Colonic mucosa (tissue), 4 donors: ENCODE measurements at regions not wholly inside any gene's neighbourhood (a gene's known extent, or its start where the extent isn't known, plus 50 kb on each side); places are given as distances from the start of the nearest gene placed in this dataset.

ENCODE experiments used
- DNase-seq: peaks from one replicate; pipeline ENCODE4 v3.0.0-alpha.2; 2020
- H3K27ac ChIP-seq: fragments of 200-600 bp; one replicate; pipeline ENCODE4 v1.8.0; 2021
- H3K27me3 ChIP-seq: fragments of 200-600 bp; one replicate; pipeline ENCODE4 v1.8.0; 2021
- H3K36me3 ChIP-seq: fragments of 200-600 bp; one replicate; pipeline ENCODE4 v1.8.0; 2021
- H3K4me1 ChIP-seq: fragments of 200-600 bp; one replicate; pipeline ENCODE4 v1.8.0; 2021; ENCODE audit warnings: mild to moderate bottlenecking
- H3K4me3 ChIP-seq: fragments of 200-600 bp; one replicate; pipeline ENCODE4 v1.8.0; 2021
- H3K9ac ChIP-seq, 2 donors: one replicate each; pipeline ENCODE4 v1.7.0; 2013; ENCODE audit warnings: control low read depth in 2 of 2, low read depth in 2 of 2, low read length in 2 of 2
- H3K9me3 ChIP-seq: fragments of 200-600 bp; one replicate; pipeline ENCODE4 v1.8.0; 2021
- intact Hi-C: fragments of 100-400 bp; cut with DNase I; formaldehyde crosslinking; loops from one replicate; pipeline ENCODE4 v1.14.1; 2022
- TF ChIP-seq, protein P1 (sequence below): fragments of 200-600 bp; IDR thresholded peaks from one replicate; pipeline ENCODE4 v1.8.0; 2022; ENCODE audit warnings: antibody characterized with exemption, mild to moderate bottlenecking
- donor health status: healthy.
- donor health status: DM: no; HTN: no; CAD: no.
- donor health status: DM: no; HTN: no; CAD: no.

DNA sequence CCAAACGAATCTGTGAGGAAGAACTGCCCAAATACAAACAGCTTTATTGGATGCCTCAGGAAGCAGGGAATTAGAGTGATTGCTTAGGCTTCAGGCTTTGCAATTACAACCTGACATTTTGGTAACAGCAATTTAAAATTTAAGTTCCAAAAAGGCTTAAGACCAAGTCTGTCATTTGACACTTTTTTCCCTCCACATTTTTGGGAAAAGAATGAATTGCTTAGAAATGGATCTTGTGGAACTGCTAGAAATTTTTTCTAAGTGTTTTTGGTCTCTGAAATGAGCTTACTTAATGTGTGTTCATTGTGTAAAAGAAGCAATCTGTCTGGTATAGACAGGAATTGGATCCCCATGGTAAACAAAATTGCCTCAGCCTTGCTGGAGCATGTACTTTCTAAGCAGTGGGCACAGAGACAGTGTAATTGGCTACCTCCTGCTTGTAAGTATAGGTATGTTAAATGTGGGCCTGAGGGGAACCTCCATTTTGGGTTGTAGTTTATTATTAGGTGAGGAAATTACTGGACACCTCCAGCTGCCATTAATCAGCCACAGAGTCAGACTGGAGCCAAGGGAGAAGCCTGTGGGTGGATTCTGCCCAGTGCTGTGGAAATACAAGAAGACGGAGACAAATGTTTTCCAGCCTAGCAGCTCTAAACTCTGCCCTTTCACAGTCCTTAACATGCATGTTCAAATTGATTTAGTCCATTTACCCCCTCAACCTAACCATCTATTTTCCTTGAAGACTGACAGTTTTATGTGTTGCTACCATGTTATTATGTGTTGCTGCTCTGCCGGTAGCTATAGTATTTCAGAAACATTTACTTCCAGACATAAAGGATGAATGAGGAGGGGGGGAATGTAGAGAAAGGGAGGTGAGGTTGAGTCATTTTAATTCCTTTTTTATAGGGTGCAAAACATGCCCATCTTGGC, 473.0 kb downstream of the SPRY1 start:
- H3K9me3 ChIP-seq = no peaks in the 10 kb centered on the region
- no peaks in the 10 kb centered on the region for H3K4me1 ChIP-seq
- intact Hi-C loops = no loop called here
- TF ChIP-seq, protein P1, sequence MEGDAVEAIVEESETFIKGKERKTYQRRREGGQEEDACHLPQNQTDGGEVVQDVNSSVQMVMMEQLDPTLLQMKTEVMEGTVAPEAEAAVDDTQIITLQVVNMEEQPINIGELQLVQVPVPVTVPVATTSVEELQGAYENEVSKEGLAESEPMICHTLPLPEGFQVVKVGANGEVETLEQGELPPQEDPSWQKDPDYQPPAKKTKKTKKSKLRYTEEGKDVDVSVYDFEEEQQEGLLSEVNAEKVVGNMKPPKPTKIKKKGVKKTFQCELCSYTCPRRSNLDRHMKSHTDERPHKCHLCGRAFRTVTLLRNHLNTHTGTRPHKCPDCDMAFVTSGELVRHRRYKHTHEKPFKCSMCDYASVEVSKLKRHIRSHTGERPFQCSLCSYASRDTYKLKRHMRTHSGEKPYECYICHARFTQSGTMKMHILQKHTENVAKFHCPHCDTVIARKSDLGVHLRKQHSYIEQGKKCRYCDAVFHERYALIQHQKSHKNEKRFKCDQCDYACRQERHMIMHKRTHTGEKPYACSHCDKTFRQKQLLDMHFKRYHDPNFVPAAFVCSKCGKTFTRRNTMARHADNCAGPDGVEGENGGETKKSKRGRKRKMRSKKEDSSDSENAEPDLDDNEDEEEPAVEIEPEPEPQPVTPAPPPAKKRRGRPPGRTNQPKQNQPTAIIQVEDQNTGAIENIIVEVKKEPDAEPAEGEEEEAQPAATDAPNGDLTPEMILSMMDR = no peak
- no peaks in the 10 kb centered on the region for H3K36me3 ChIP-seq
- no peaks in the 10 kb centered on the region for H3K27me3 ChIP-seq
- no peak overlapping the region for H3K9ac ChIP-seq
- DNase-seq = no peak
- H3K4me3 ChIP-seq = no peak overlapping the region
- no peak overlapping the region for H3K27ac ChIP-seq

DNA sequence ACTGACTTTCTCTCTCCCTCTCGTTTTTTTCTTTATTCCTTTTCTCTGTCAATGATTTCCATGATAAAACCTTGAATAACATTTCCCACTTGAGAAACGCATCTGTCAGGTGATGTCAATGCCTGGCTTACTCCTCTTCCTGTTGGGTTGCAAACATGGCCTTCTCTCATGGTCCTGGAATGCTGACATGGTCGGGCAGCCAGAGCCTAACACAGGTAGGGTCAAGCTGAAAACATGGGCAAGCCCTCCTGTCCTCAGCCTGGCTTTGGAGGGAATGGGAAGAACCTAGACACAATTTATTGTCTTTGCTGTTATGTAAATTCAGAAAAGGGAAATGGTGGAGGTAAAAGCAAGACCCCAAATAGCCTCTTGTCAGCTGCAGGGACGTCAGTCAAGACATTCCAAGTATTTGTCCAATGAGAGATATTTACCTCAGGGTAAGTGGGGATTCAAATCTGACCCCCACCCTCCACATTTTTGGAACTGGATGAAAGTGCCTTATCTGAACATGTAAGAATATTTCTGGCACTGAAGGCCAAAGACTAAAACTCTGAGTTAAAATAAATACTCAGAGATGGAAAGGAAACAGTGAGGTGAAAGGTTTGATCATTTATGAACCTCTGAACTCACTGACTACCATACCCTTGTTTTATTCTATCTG, 473.8 kb downstream of the SPRY1 start:
- Histone ChIP-seq H3K27ac (no peak overlapping the region), H3K9ac (no peak overlapping the region)
- TF ChIP-seq, protein P1 = no peak

DNA sequence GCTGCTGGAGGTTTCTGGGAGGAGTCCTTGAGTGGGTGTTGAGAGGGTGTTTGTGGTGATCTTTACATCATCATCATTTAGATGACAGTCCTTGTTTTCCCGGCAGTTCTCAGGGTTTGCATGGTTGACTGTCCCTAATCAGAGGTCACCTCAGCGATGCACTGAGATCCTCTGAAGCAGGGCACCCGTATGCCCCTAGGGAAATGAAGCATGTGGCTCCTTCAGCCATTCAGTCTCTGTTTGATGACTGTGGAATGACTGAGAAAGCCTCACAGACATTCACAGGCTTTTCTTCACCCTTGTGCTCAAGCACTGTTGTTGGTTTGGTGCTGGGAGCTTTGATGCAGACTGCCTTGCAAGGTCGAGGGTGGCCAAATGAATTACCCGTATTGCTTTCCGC, 474.7 kb downstream of the SPRY1 start:
- Histone ChIP-seq H3K9me3 (no peaks in the 10 kb centered on the region), H3K4me3 (no peak overlapping the region), H3K9ac (no peak overlapping the region), H3K4me1 (no peaks in the 10 kb centered on the region), H3K27me3 (no peaks in the 10 kb centered on the region), H3K36me3 (no peaks in the 10 kb centered on the region), H3K27ac (no peak overlapping the region)
- intact Hi-C loops = no loop called here
- DNase-seq = no peak
- TF ChIP-seq, protein P1 = no peak

More for the DNA sequence above, 473.8 kb downstream of the SPRY1 start:
- Histone ChIP-seq H3K27me3 (no peaks in the 10 kb centered on the region), H3K36me3 (no peaks in the 10 kb centered on the region), H3K4me1 (no peaks in the 10 kb centered on the region), H3K4me3 (no peak overlapping the region), H3K9me3 (no peaks in the 10 kb centered on the region)
- intact Hi-C loops = no loop called here
- no peak for DNase-seq

DNA sequence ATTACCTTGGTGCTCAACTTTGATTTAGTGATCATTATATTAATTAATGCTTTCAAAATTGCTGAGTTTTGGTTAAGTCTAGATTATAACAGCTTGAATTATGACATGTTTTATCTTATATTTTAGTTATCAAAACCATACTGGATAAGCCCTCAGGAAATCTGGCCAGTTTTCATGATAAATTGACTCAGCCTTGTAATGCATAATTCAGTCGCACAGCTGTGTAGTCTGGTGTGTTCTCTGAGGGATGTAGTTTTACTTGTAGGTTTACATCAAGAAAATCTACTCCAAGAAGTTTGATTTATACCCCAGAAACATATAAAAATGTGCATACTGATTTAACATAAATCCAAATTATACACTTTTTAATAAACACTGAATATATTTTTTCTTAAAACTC, 477.5 kb downstream of the SPRY1 start:
- Histone ChIP-seq H3K9ac (no peak overlapping the region), H3K27me3 (no peaks in the 10 kb centered on the region), H3K9me3 (no peaks in the 10 kb centered on the region), H3K4me3 (no peak overlapping the region), H3K4me1 (no peaks in the 10 kb centered on the region), H3K36me3 (no peaks in the 10 kb centered on the region), H3K27ac (no peak overlapping the region)
- TF ChIP-seq, protein P1 = no peak
- intact Hi-C loops = no loop called here
- DNase-seq = no peak

DNA sequence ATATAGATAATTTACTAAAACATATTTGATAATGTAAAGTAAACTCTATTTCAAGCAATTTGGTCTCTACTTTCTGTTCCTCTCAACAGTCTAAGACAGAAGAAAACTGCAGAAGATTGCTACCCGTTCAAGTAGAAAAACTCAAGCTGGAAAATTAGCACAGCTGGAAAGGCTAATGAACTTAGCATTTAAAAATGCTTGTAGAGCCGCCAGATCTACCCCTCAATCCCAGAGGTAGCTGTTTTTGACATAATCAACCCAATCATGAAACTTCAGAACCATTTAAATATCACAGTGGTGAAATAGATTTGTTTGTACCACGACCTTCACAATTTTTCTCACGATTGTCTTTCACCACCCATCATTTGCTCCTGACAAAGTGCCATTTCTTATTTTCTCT, 479.5 kb downstream of the SPRY1 start:
- intact Hi-C loops = no loop called here
- TF ChIP-seq, protein P1 = no peak
- H3K27ac ChIP-seq = no peak overlapping the region

More for the DNA sequence above, 479.5 kb downstream of the SPRY1 start:
- Histone ChIP-seq H3K4me3 (no peak overlapping the region), H3K27me3 (no peaks in the 10 kb centered on the region), H3K9ac (no peak overlapping the region), H3K36me3 (no peaks in the 10 kb centered on the region), H3K4me1 (no peaks in the 10 kb centered on the region), H3K9me3 (no peaks in the 10 kb centered on the region)
- DNase-seq = no peak
